ENCODE measurements at regions not wholly inside any gene's neighbourhood (a gene's known extent, or its start where the extent isn't known, plus 50 kb on each side); places are given as distances from the start of the nearest gene placed in this dataset.

- no peaks in the 10 kb centered on the region for H3K9me3 ChIP-seq (replicated peaks; ENCODE audit: control insufficient read depth, insufficient read depth, low read depth, low read length)
- H3K27me3 ChIP-seq (ENCODE audit: control insufficient read depth in 2 of 2, insufficient read depth in 2 of 2, low read length in 2 of 2): no peaks in the 10 kb centered on the region
- intact Hi-C loops (cut with micrococcal nuclease): no loop called here
- H3K9me1 ChIP-seq (ENCODE audit: control insufficient read depth, insufficient read depth, low read length): no peaks in the 10 kb centered on the region
- no peaks in the 10 kb centered on the region for H4K20me1 ChIP-seq (replicated peaks; ENCODE audit: control insufficient read depth, insufficient read depth, low read length)
- H2AFZ ChIP-seq (ENCODE audit: low read depth, low read length): no peak overlapping the region
- ATAC-seq (no peak), DNase-seq (ENCODE audit: extremely low read depth in 1 of 4, low spot score in 3 of 4) (no peak), FAIRE-seq (no peak)
- no peak overlapping the region for H3K27ac ChIP-seq (ENCODE audit: extremely low read depth, low read depth, low read length)
- H3K79me2 ChIP-seq (ENCODE audit: control insufficient read depth, insufficient read depth, low read length): no peaks in the 10 kb centered on the region
- H3K36me3 ChIP-seq (ENCODE audit: control insufficient read depth, insufficient read depth, low read length): no peaks in the 10 kb centered on the region
- H3K4me1 ChIP-seq (replicated peaks in 1 of 2; ENCODE audit: control insufficient read depth in 2 of 2, insufficient read depth in 2 of 2, low read length in 2 of 2): no peaks in the 10 kb centered on the region
- H3K9ac ChIP-seq (ENCODE audit: insufficient read depth in 1 of 2, low read depth in 2 of 2, low read length in 2 of 2): no peak overlapping the region
- 1% methylated on average over 5 of the region's 5 CpGs for WGBS (ENCODE audit: insufficient coverage, low coverage, missing lambda C conversion rate)
- no peak overlapping the region for H3K4me3 ChIP-seq
- in situ Hi-C loops (cut with MboI): no loop called here
- no TSS peak for BruUV-seq (replicated peaks)
- POLR2A ChIA-PET: no interaction called here
- H3K4me2 ChIP-seq (ENCODE audit: insufficient read depth, low read length): no peak overlapping the region
- no peak for TF ChIP-seq NONO (IDR thresholded peaks at IDR 0.05; ENCODE audit: low read depth in 2 of 2, low read length in 1 of 2)
- no peak for TF ChIP-seq CREBBP (IDR thresholded peaks at IDR 0.05; ENCODE audit: low read depth, low read length)
- TF ChIP-seq DDX20 (tag; IDR thresholded peaks at IDR 0.05; ENCODE audit: low read depth): no peak
- TF ChIP-seq SREBF1 (IDR thresholded peaks at IDR 0.05; ENCODE audit: borderline replicate concordance, low read depth, low read length): no peak
- no peak for TF ChIP-seq ZNF146 (CRISPR knock-in tag; IDR thresholded peaks at IDR 0.05; ENCODE audit: unreplicated experiment)
- TF ChIP-seq KDM1A (IDR thresholded peaks at IDR 0.05): no peak
- no peak for TF ChIP-seq KLF16 (IDR thresholded peaks at IDR 0.05)
- TF ChIP-seq SMAD2 (IDR thresholded peaks at IDR 0.05; ENCODE audit: low read depth, low read length): no peak
- no peak for TF ChIP-seq KLF10 (CRISPR knock-in tag; IDR thresholded peaks at IDR 0.05)
- TF ChIP-seq, protein P1, sequence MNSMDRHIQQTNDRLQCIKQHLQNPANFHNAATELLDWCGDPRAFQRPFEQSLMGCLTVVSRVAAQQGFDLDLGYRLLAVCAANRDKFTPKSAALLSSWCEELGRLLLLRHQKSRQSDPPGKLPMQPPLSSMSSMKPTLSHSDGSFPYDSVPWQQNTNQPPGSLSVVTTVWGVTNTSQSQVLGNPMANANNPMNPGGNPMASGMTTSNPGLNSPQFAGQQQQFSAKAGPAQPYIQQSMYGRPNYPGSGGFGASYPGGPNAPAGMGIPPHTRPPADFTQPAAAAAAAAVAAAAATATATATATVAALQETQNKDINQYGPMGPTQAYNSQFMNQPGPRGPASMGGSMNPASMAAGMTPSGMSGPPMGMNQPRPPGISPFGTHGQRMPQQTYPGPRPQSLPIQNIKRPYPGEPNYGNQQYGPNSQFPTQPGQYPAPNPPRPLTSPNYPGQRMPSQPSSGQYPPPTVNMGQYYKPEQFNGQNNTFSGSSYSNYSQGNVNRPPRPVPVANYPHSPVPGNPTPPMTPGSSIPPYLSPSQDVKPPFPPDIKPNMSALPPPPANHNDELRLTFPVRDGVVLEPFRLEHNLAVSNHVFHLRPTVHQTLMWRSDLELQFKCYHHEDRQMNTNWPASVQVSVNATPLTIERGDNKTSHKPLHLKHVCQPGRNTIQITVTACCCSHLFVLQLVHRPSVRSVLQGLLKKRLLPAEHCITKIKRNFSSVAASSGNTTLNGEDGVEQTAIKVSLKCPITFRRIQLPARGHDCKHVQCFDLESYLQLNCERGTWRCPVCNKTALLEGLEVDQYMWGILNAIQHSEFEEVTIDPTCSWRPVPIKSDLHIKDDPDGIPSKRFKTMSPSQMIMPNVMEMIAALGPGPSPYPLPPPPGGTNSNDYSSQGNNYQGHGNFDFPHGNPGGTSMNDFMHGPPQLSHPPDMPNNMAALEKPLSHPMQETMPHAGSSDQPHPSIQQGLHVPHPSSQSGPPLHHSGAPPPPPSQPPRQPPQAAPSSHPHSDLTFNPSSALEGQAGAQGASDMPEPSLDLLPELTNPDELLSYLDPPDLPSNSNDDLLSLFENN (IDR thresholded peaks at IDR 0.05; ENCODE audit: low read depth in 2 of 2, low read length in 2 of 2): no peak
- no peak for TF ChIP-seq KDM5B (IDR thresholded peaks at IDR 0.05; ENCODE audit: insufficient replicate concordance, low read depth, low read length)
- TF ChIP-seq JUN (IDR thresholded peaks at IDR 0.05; ENCODE audit: borderline replicate concordance, low read depth, low read length): no peak
- no peak for TF ChIP-seq JUN (CRISPR knock-in tag; IDR thresholded peaks at IDR 0.05; ENCODE audit: borderline replicate concordance)
- no peak for TF ChIP-seq ZNF280A (IDR thresholded peaks at IDR 0.05; ENCODE audit: low read depth, partially characterized antibody)
- no peak for TF ChIP-seq E2F6 (IDR thresholded peaks at IDR 0.05; ENCODE audit: borderline replicate concordance in 1 of 2, extremely low read depth in 1 of 2, insufficient read depth in 1 of 2, insufficient read length in 1 of 2, low read depth in 1 of 2, low read length in 1 of 2, poor library complexity in 1 of 2, severe bottlenecking in 1 of 2)
- CTCF ChIA-PET (ENCODE audit: low intra/inter-chr PET ratio): no interaction called here
Measured at GRCh38 chr2:122535960-122536505, 780.6 kb downstream of the TSN start.
